K562 (cell line): ENCODE measurements at regions not wholly inside any gene's neighbourhood (a gene's known extent, or its start where the extent isn't known, plus 50 kb on each side); places are given as distances from the start of the nearest gene placed in this dataset.
A peak's percentile ranks its signal among the peaks of the same experiment; 100 is the strongest.

Experiments
- ATAC-seq: fragments of 200-7000 bp; cut with Tn5 transposase; 3 replicates; pipeline ENCODE4 v1.9.1; 2020; ENCODE audit warnings: moderate library complexity
- BruUV-seq: library from RNA; stranded (reverse); fragments of 400-500 nt; replicated peaks from 2 replicates; lab custom pipeline; 2021; lab: Mats Ljungman, UMichigan
- CTCF ChIA-PET: fragments of 300-600 bp; formaldehyde crosslinking; extraction: SDS; loops from one replicate; lab custom pipeline; 2021; ENCODE audit warnings: low intra/inter-chr PET ratio; lab: Yijun Ruan, JAX
- POLR2A ChIA-PET: fragments of 300-600, 350-650 bp; sonication (Branson Sonifier 250); formaldehyde crosslinking; extraction: SDS; loops from one replicate; lab custom pipeline; 2021; ENCODE audit warnings: antibody characterized with exemption, inconsistent platforms; lab: Yijun Ruan, JAX
- DNase-seq, 4 experiments: peaks; one replicate each; pipeline versions ENCODE4 v3.0.0 to v3.0.0-alpha.2; 2011 to 2018; ENCODE audit warnings: low spot score in 3 of 4, mixed read lengths in 3 of 4; ENCODE audit errors: extremely low read depth in 1 of 4
- FAIRE-seq: peaks from 2 replicates; lab custom pipeline; 2011; peaks lifted over from hg19 to GRCh38; lab: Jason Lieb, UNC
- H2AFZ ChIP-seq: 2 replicates; pipeline ENCODE4 v1.6.0; 2011; ENCODE audit warnings: low read depth, low read length, control low read depth, inconsistent platforms
- H3K27ac ChIP-seq: fragments of 200-600 bp; 3 replicates; pipeline ENCODE4 v1.8.0; 2011; ENCODE audit warnings: low read depth, mild to moderate bottlenecking, control low read depth, inconsistent platforms, low read length, moderate library complexity, mixed read lengths; ENCODE audit errors: extremely low read depth
- H3K27me3 ChIP-seq, 2 experiments: fragments of 300-600 bp in 1 of 2; 2 replicates in 1 of 2; 3 replicates in 1 of 2; pipeline versions ENCODE4 v1.6.0 to v1.8.0; 2011; ENCODE audit warnings: inconsistent platforms in 2 of 2, low read length in 2 of 2, mild to moderate bottlenecking in 1 of 2, mixed read lengths in 1 of 2, moderate library complexity in 1 of 2; ENCODE audit not compliant: control insufficient read depth in 2 of 2, insufficient read depth in 2 of 2
- H3K36me3 ChIP-seq: fragments of 300-600 bp; 3 replicates; pipeline ENCODE4 v1.8.0; 2011; ENCODE audit warnings: mild to moderate bottlenecking, low read length, inconsistent platforms; ENCODE audit not compliant: control insufficient read depth, insufficient read depth
- H3K4me1 ChIP-seq, 2 experiments: fragments of 200-600 bp in 1 of 2; replicated peaks in 1 of 2; 2 replicates in 1 of 2; 3 replicates in 1 of 2; pipeline versions ENCODE4 v1.5.1 to v1.8.0; 2011; ENCODE audit warnings: inconsistent platforms in 2 of 2, low read length in 2 of 2, mild to moderate bottlenecking in 1 of 2, mixed read lengths in 1 of 2, moderate library complexity in 1 of 2; ENCODE audit not compliant: control insufficient read depth in 2 of 2, insufficient read depth in 2 of 2
- H3K4me2 ChIP-seq: 2 replicates; pipeline ENCODE4 v1.6.1; 2011; ENCODE audit warnings: low read length, control low read depth, inconsistent platforms, mixed read lengths; ENCODE audit not compliant: insufficient read depth
- H3K4me3 ChIP-seq: fragments of 200-600 bp; sonication (generic), shearing (Covaris generic); 2 replicates; pipeline ENCODE4 v1.5.1; 2016; ENCODE audit warnings: control low read depth, inconsistent platforms
- H3K79me2 ChIP-seq: fragments of 200-600 bp; 3 replicates; pipeline ENCODE4 v1.8.0; 2011; ENCODE audit warnings: low read length, inconsistent platforms; ENCODE audit not compliant: control insufficient read depth, insufficient read depth
- H3K9ac ChIP-seq, 2 experiments: 2 replicates each; pipeline versions ENCODE4 v1.6.0 to v1.6.1; 2011; ENCODE audit warnings: low read depth in 2 of 2, low read length in 2 of 2, control low read depth in 1 of 2, inconsistent platforms in 1 of 2, mild to moderate bottlenecking in 1 of 2, mixed read lengths in 1 of 2; ENCODE audit not compliant: insufficient read depth in 1 of 2
- H3K9me1 ChIP-seq: one replicate; pipeline ENCODE4 v1.6.0; 2011; ENCODE audit warnings: inconsistent platforms, mild to moderate bottlenecking, low read length, moderate library complexity; ENCODE audit not compliant: control insufficient read depth, insufficient read depth
- H3K9me3 ChIP-seq: replicated peaks from 2 replicates; pipeline ENCODE4 v1.5.1; 2011; ENCODE audit warnings: low read depth, low read length, inconsistent platforms; ENCODE audit not compliant: control insufficient read depth, insufficient read depth
- H4K20me1 ChIP-seq: replicated peaks from 2 replicates; pipeline ENCODE4 v1.6.1; 2011; ENCODE audit warnings: low read length, inconsistent platforms, mixed read lengths; ENCODE audit not compliant: control insufficient read depth, insufficient read depth
- ELF4 ChIP-seq: fragments of 450-650 bp; formaldehyde crosslinking; IDR thresholded peaks from 2 replicates; pipeline ENCODE4 v1.4.0; 2022; ENCODE audit warnings: missing genetic modification characterization
- RBM25 ChIP-seq: fragments of 200-400 bp; formaldehyde crosslinking; IDR thresholded peaks from 2 replicates; pipeline ENCODE4 v1.6.1; 2018; ENCODE audit warnings: low read length, low read depth, moderate library complexity; ENCODE audit not compliant: severe bottlenecking
- ZC3H11A ChIP-seq: IDR thresholded peaks from 2 replicates; pipeline ENCODE4 v1.6.1; 2012; ENCODE audit warnings: low read depth, low read length, improper control_type of control experiment
- ZNF274 ChIP-seq: IDR thresholded peaks from 2 replicates; pipeline ENCODE4 v1.6.1; 2011; ENCODE audit warnings: low read depth, mild to moderate bottlenecking, low read length, moderate library complexity, borderline replicate concordance
- WGBS: fragments of 100-300 bp; shearing (Covaris generic); methylation state at CpG from one replicate; pipeline ENCODE4 v1.1.6; 2016; ENCODE audit warnings: low coverage, mixed read lengths; ENCODE audit not compliant: insufficient coverage; ENCODE audit errors: missing lambda C conversion rate; 5-methylcytosine and 5-hydroxymethylcytosine counted together
- in situ Hi-C: fragments of 300-500 bp; cut with MboI; formaldehyde crosslinking; loops from 4 replicates; pipeline ENCODE4 v1.15.0; 2018; ENCODE audit warnings: inconsistent platforms, mixed read lengths
- intact Hi-C: fragments of 100-400 bp; cut with micrococcal nuclease; formaldehyde crosslinking; loops from 2 replicates; pipeline ENCODE4 v1.14.2; 2022
- TF ChIP-seq, protein P1 (sequence below): fragments of 200-400 bp; formaldehyde crosslinking; IDR thresholded peaks from 2 replicates; pipeline ENCODE4 v1.6.1; 2017; ENCODE audit warnings: mild to moderate bottlenecking, low read depth, low read length, moderate library complexity

- no TSS peak for BruUV-seq
- no peak overlapping the region for H3K9ac ChIP-seq
- intact Hi-C loops (no loop called here), in situ Hi-C loops (no loop called here)
- H2AFZ ChIP-seq = no peak overlapping the region
- FAIRE-seq (no peak), ATAC-seq (no peak), DNase-seq (no peak)
- no peak overlapping the region for H3K27ac ChIP-seq
- H3K4me3 ChIP-seq = no peak overlapping the region
- WGBS = 6% methylated on average over 5 of the region's 5 CpGs
- no peaks in the 10 kb centered on the region for H3K9me3 ChIP-seq
- no peak for TF ChIP-seq ZNF274
- TF ChIP-seq ZC3H11A = no peak
- TF ChIP-seq ELF4 (CRISPR knock-in tag) = no peak
- H3K36me3 ChIP-seq = no peaks in the 10 kb centered on the region
- CTCF ChIA-PET = no interaction called here
- H3K9me1 ChIP-seq = no peaks in the 10 kb centered on the region
- H3K4me2 ChIP-seq = no peak overlapping the region
- H3K27me3 ChIP-seq = peaks cover 15 to 22% of the 10 kb centered on the region in 2 experiments
- POLR2A ChIA-PET = no interaction called here
- H3K4me1 ChIP-seq = no peaks in the 10 kb centered on the region
- H4K20me1 ChIP-seq = 0 out of 2 replicates have a peak, but pooled peaks cover 4% of the 10 kb centered on the region
- no peaks in the 10 kb centered on the region for H3K79me2 ChIP-seq
These were observed 54.3 kb upstream of the PKDCC start for GRCh38 chr2:41993435-41993925.

DNA sequence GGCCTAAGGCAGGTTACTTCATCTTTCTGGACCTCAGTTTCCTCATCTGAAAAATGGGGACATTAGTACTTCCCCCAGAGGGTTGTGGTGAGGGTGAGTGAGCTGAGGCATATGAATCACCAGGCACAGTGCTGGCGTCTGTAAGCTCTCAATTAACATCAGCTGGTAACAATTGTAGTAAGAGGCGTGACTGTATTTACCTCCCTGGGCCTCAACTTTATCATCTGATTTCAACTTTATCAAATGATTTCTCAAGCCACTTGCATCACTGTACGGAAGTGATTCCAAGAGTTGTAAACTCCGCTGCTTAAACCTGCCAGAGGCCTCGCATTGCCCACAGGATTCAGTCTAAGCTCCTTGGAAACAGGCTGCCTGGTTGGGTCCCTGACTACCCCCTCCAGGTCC is 53.6 kb upstream of the PKDCC start:
- no peak for ATAC-seq

More for the DNA sequence above, 53.6 kb upstream of the PKDCC start:
- Histone ChIP-seq H3K4me1 (no peaks in the 10 kb centered on the region), H3K9ac (no peak overlapping the region), H3K27ac (no peak overlapping the region), H3K4me3 (no peak overlapping the region), H3K9me3 (no peaks in the 10 kb centered on the region), H4K20me1 (0 out of 2 replicates have a peak, but pooled peaks cover 4% of the 10 kb centered on the region), H3K27me3 (peaks cover 20 to 23% of the 10 kb centered on the region in 2 experiments), H3K4me2 (no peak overlapping the region), H3K79me2 (no peaks in the 10 kb centered on the region), H2AFZ (no peak overlapping the region), H3K36me3 (no peaks in the 10 kb centered on the region), H3K9me1 (no peaks in the 10 kb centered on the region)
- FAIRE-seq = no peak
- no TSS peak for BruUV-seq
- peak; percentile 58 for TF ChIP-seq RBM25
- TF ChIP-seq, protein P1, sequence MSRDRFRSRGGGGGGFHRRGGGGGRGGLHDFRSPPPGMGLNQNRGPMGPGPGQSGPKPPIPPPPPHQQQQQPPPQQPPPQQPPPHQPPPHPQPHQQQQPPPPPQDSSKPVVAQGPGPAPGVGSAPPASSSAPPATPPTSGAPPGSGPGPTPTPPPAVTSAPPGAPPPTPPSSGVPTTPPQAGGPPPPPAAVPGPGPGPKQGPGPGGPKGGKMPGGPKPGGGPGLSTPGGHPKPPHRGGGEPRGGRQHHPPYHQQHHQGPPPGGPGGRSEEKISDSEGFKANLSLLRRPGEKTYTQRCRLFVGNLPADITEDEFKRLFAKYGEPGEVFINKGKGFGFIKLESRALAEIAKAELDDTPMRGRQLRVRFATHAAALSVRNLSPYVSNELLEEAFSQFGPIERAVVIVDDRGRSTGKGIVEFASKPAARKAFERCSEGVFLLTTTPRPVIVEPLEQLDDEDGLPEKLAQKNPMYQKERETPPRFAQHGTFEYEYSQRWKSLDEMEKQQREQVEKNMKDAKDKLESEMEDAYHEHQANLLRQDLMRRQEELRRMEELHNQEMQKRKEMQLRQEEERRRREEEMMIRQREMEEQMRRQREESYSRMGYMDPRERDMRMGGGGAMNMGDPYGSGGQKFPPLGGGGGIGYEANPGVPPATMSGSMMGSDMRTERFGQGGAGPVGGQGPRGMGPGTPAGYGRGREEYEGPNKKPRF = no peak
- WGBS = 3% methylated on average over 5 of the region's 5 CpGs
- no peak for DNase-seq
- in situ Hi-C loops = no loop called here
- intact Hi-C loops = no loop called here
- ChIA-PET CTCF (no interaction called here), POLR2A (interaction anchor here (0.6 kb wide), 1 partner anchor 40 kb away, joined by 3 read pairs; no protein-coding TSS in a partner anchor)
